Epidermal melanocyte (primary cell): ENCODE measurements at regions not wholly inside any gene's neighbourhood (a gene's known extent, or its start where the extent isn't known, plus 50 kb on each side); places are given as distances from the start of the nearest gene placed in this dataset.

Experiments
- DNase-seq: peaks from one replicate; pipeline ENCODE4 v3.0.0; 2011; ENCODE audit warnings: low spot score; ENCODE audit not compliant: insufficient read length

GRCh38 chr2:129877289-129877741 is 102.2 kb upstream of the RAB6C start:
- peak; percentile 85 for DNase-seq

DNA sequence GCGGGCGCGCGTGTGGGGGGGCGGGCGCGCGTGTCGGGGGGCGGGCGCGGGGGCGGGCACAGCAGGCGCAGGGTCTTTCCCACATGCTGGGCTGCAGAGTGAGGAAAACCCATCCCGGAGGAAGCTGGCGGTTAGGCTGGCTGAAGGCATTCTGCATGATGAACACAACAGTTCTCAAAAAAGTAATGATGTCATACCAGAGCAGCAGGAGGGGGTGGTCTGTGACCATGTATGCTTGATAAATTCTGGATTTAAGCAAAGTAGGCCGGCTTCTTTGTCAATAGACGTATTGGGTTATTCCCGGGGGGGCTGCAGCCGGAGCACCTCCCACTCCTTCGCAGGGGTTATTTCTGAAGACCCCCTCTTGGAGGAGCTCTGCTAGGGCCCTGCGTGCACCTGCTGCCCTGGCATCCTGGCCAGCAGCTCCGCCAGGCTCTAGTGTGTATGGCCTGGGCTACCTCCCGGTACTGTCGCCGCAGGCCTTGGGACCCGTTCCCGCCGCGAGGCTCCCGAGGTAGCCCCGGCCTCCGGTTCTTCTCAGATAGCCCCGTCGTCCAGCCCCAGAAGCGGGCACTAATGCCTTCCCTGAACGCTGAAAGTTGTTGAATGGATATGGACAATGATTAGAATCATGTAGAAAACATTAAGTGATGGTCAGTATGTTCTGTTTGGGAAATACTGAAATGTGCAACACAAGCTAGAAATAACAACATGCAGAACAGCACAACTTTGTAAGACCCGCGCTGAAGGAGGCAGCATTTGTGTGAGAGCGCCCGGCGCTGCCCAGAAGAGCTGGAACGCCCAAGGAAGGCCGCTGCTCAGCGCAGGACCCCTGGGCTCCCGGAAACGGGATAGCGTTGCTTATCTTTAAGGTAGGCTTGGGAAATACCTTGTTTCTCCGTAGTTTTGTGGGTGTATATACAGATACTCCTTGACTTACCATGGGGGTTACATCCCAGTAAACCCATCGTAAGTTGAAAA is 101.4 kb upstream of the RAB6C start:
- peak; percentile 54 for DNase-seq

DNA sequence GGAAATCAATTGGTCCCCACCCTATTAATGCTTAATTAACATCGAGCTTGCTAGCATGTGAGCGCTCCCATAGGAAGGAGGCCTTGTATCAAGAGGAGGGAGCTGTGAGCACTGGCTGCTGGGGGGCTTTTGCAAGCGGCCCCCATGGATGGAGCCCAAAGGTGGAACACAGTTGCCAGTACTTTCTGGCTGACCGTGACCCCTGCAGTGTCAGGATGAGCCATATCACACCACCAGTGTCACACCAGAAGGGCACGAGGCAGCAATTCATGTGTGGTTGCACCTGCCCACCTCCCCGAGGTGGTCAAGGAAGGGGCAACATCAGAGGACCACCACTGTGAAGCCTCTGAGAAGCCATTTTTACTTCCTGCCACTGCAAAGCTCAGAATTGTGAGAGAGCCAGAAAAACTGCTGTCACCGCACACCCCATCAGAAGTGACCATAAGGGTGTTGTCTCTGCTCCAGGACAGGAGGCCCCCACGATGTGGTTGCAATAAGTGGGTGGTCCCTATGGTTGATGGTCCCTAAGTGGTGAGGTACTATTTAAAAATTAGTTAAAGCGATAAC is 99.8 kb upstream of the RAB6C start:
- no peak for DNase-seq

DNA sequence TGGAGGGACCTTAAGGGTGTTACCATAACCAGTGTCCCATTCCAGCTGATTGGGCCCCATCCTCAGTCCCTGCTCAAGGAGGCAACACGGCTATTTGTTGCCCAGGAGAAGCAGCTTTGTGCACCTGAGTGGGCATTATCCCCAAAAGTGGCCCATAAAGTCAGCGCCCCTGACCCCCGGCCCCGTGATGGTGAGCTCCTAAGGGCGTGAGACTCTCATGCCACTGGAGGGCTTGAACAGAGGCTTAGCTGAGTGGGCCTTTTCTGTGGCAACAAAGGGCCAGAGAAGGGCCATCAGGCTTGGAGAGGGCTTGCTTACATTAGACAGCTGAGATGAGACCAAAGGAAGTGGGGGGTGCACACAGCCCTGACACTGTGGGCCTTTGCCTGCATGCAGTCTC is 99.2 kb upstream of the RAB6C start:
- DNase-seq: no peak

- no peak for DNase-seq
These were observed 98.5 kb upstream of the RAB6C start for GRCh38 chr2:129880971-129881370.

DNA sequence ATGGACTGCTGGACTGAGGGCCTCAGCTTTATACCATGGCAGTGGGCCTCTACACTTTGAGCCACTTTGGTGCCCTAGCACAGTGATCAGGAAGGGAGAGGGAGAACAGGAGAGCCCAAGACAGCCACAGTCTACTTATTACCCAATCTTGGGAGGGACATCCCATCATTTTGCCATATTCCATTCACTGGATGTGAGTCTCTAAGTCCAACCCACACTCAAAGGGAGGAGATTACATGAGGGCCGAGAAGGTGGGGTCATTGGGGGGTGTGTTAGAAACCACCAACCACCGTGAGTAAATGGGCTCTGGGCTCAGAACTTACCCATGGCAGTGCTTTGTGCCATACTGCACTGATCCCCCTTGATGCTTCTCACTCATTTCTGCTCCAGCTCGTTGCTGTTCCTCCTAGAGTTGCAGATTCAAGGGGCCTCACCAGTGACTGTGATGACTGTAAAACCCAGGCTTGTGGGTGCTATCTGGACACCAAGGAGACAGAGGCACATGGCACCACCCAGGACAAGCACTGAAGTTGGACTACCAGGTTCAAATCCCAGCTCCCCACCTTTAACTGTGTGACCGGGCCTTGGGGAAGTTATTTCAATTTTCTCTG is 97.6 kb upstream of the RAB6C start:
- no peak for DNase-seq

GRCh38 chr2:129882476-129882875 is 97.0 kb upstream of the RAB6C start:
- DNase-seq: no peak

DNA sequence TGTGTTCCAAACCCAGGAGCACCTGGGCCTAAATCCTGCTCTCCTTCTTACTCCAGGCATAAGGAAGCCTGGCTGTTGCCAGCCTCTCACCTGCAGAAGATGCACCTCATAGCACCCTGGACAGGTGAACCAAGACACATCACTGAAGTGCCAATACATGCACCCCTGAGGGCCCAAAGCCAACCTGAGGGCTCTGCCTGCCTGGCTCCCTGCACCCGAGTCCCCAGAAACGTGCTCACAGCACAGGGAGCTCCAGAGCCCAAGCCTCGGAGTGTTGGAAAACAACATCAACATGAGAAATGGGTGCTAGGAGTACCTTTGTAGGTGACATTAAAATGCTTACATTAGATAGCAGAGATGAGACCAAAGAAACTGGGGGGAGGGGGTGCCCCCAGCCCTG is 96.3 kb upstream of the RAB6C start:
- no peak for DNase-seq

DNA sequence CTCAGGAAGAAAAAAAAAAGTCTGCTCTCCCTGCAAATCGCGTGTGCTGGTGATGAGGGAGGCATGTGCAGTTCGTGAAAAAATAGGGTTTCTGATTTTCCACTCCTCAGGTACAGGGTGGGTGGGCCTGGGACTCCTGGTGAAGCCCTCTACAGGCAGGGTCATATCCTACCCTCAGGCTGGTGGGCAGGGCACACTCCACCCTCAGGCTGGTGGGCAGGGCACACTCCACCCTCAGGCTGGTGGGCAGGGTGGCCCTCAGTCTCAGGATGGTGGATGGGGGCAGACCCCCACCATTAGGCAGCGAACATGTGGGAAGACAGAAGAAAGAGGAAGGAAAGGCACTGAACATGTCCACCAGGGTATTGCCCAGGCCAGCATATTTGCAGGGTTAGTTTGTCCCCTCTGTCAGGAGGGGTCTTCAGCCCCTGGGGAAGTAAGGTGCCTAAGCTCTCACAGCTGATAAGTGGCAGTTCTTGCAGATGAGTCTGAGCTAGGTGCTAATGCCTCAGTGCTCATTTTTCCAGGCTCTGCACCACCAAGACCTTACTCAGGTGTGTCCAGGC is 95.2 kb upstream of the RAB6C start:
- DNase-seq: no peak

DNA sequence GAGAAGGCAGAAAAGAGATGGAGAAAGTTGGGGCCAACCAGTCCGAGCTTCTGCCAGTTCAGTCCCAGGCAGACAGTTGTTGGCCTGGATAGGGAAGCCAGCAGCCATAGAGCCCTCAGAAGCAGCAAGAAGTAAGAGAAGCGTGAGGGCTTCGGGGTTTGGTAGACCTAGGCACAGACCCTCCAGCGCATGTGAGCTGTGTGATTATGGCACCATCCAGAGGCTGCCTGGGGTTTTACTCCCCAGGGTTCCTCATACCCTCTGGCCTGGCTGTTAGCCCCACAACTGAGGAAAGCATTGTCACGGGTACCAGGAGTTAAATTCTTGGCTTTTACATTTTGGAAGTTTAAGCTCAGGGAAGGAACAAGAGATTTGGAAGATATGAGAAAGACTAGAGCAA is 93.7 kb upstream of the RAB6C start:
- no peak for DNase-seq

- DNase-seq: no peak
These were observed 91.7 kb upstream of the RAB6C start for GRCh38 chr2:129887688-129888266.

- DNase-seq: no peak
These were observed 91.0 kb upstream of the RAB6C start for GRCh38 chr2:129888461-129888860.

- DNase-seq: no peak
These were observed 90.6 kb upstream of the RAB6C start for GRCh38 chr2:129888896-129889295.

GRCh38 chr2:129891341-129892320 is 87.8 kb upstream of the RAB6C start:
- DNase-seq: no peak

DNA sequence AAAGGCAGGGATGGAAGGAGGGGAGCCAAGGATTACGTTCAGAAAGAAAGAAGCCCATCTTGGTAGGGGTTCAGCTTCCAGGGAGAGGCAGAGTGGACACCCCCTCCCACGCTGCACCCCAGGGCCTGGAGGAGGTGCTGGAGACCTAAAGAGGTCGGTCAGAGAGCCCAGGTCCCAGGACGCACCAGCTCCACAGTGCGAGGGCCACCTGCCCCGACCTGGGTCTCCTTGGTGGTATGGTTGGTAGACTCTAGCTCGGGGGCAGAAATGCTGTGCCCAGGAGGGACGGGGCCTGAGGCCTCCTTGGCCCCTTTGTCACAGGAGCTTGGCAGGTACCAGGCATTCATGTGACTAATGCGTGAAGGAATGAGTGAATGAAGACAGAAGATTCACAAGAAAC is 87.1 kb upstream of the RAB6C start:
- no peak for DNase-seq

DNA sequence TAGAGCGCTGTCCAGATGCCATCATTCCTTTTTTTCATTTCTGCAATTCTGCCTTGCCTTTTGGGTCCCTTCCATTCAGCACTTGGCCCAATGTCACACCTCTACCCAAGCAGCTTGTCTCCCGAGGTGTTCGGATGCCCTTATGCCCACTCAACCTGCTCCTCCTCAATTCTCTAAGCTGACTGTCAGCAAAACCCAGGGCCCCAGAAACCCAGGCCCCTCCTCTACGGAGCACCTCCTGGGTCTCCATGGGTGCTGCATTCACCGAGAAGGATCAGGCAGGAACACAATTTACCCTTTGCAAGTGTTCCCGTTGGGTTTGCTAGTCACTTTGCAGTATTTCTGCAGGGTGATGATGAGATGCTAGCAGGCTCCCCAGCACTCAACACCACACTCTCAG is 86.7 kb upstream of the RAB6C start:
- no peak for DNase-seq

DNA sequence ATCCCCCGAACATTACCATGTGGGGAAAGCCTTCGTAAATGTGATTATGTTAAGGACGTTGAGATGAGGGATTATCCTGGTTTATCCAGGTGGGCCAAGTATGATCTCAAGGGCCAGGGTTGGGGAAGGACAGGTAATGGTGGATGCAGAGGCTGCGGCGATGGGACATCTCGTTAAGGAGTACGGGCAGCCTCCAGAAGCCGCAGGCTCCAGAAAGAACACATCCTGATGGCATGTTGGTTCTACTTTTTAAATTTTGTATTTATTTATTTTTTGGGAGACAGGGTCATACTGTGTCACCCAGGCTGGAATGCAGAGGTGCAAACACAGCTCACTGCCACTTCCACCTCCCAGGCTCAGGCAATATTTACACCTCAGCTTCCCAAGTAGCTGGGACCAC is 86.2 kb upstream of the RAB6C start:
- no peak for DNase-seq

- DNase-seq: no peak
These were observed 84.8 kb upstream of the RAB6C start for GRCh38 chr2:129894616-129895015.

GRCh38 chr2:129895061-129895460 is 84.4 kb upstream of the RAB6C start:
- DNase-seq: no peak

DNA sequence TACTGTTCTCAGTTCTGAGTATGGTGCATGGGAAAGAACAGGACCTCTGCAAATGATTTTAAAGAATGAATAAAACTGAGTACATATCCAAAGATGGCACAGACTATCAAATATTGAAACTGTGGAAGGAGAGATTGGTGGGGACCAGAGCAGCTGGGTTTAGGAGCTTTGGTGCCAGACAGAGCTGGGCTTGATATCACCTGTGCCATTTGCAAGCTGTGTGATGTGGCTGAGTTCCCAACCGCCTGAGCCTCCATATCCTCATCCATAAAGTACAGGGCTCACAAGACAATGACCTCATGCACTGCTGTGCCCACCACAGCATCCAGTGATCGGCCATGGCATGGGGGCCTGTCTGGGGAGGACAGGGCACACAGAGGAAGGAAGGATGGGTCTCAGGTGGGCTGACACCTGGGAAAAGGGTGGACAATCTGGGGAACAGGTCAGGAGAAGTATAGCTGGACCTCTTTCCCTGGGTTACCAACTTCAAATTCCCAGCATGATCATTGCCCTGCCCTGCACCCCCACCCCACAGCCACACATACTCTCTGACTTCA is 83.9 kb upstream of the RAB6C start:
- no peak for DNase-seq
